GM12865 (cell line): ENCODE measurements at regions not wholly inside any gene's neighbourhood (a gene's known extent, or its start where the extent isn't known, plus 50 kb on each side); places are given as distances from the start of the nearest gene placed in this dataset.

Experiments used
- DNase-seq: peaks from one replicate; pipeline ENCODE4 v3.0.0; 2010; ENCODE audit warnings: low read depth
- H3K4me3 ChIP-seq: 2 replicates; pipeline ENCODE4 v1.5.1; 2011; ENCODE audit warnings: mild to moderate bottlenecking, low read depth, low read length, control low read depth
- CTCF ChIP-seq: IDR thresholded peaks from 2 replicates; pipeline ENCODE4 v1.5.1; 2011; ENCODE audit warnings: low read length, control low read depth, low read depth, inconsistent platforms; ENCODE audit not compliant: insufficient read depth; ENCODE audit errors: missing control alignments

- no peak for TF ChIP-seq CTCF
- no peak overlapping the region for H3K4me3 ChIP-seq
- no peak for DNase-seq
Measured at GRCh38 chr10:57880446-57881227, 387.1 kb downstream of the IPMK start.

GRCh38 chr10:57874810-57875209 lies 392.9 kb downstream of the IPMK start:
- H3K4me3 ChIP-seq = no peak overlapping the region
- no peak for TF ChIP-seq CTCF
- DNase-seq = no peak

- TF ChIP-seq CTCF = no peak
- DNase-seq = no peak
- H3K4me3 ChIP-seq = no peak overlapping the region
Measured at GRCh38 chr10:57867241-57867640, 400.5 kb downstream of the IPMK start.

- no peak for TF ChIP-seq CTCF
- DNase-seq = no peak
- H3K4me3 ChIP-seq = no peak overlapping the region
Measured at GRCh38 chr10:57864765-57865680, 402.7 kb downstream of the IPMK start.

- no peak for TF ChIP-seq CTCF
- no peak for DNase-seq
Measured at GRCh38 chr10:57849691-57850357, 417.9 kb downstream of the IPMK start.

GRCh38 chr10:57846307-57847065 lies 421.2 kb downstream of the IPMK start:
- DNase-seq = no peak
- no peak for TF ChIP-seq CTCF
- no peak overlapping the region for H3K4me3 ChIP-seq

More at GRCh38 chr10:57849691-57850357, 417.9 kb downstream of the IPMK start:
- H3K4me3 ChIP-seq = no peak overlapping the region
